Bronchial epithelial cell (primary cell): ENCODE measurements at regions not wholly inside any gene's neighbourhood (a gene's known extent, or its start where the extent isn't known, plus 50 kb on each side); places are given as distances from the start of the nearest gene placed in this dataset.
"Not testable (repeated sequence)": the region's sequence is repeated elsewhere in the genome, so short reads cannot be mapped to it uniquely, and the experiment has no call there.

ENCODE experiments used
- DNase-seq: peaks from one replicate; pipeline ENCODE4 v3.0.0-alpha.2; 2010; ENCODE audit warnings: low read depth
- FAIRE-seq: peaks from 2 replicates; lab custom pipeline; 2011; peaks lifted over from hg19 to GRCh38; lab: Jason Lieb, UNC
- H3K27me3 ChIP-seq: 2 replicates; pipeline ENCODE4 v1.5.1; 2011; ENCODE audit warnings: low read length; ENCODE audit not compliant: control insufficient read depth, insufficient read depth
- H3K36me3 ChIP-seq: 2 replicates; pipeline ENCODE4 v1.5.1; 2011; ENCODE audit warnings: low read length; ENCODE audit not compliant: control insufficient read depth, insufficient read depth
- H3K4me3 ChIP-seq: 2 replicates; pipeline ENCODE4 v1.5.1; 2011; ENCODE audit warnings: mild to moderate bottlenecking, low read depth, low read length, control low read depth
- CTCF ChIP-seq: IDR thresholded peaks from 2 replicates; pipeline ENCODE4 v1.5.1; 2011; ENCODE audit warnings: mild to moderate bottlenecking, moderate library complexity, low read length, control low read depth, inconsistent platforms; ENCODE audit not compliant: insufficient read depth, severe bottlenecking

GRCh38 chr15:85196697-85197096 is 183.7 kb upstream of the AKAP13 start:
- not testable (repeated sequence) for H3K36me3 ChIP-seq, FAIRE-seq, DNase-seq, H3K4me3 ChIP-seq, H3K27me3 ChIP-seq

GRCh38 chr15:85197582-85197981 is 182.8 kb upstream of the AKAP13 start:
- not testable (repeated sequence) for H3K27me3 ChIP-seq, DNase-seq, FAIRE-seq, H3K4me3 ChIP-seq, H3K36me3 ChIP-seq

- not testable (repeated sequence) for DNase-seq, FAIRE-seq, H3K4me3 ChIP-seq, H3K36me3 ChIP-seq, H3K27me3 ChIP-seq
Measured at GRCh38 chr15:85198432-85198831, 182.0 kb upstream of the AKAP13 start.

- DNase-seq, H3K4me3 ChIP-seq, H3K36me3 ChIP-seq, H3K27me3 ChIP-seq, FAIRE-seq: not testable (repeated sequence)
Measured at GRCh38 chr15:85200215-85200614, 180.2 kb upstream of the AKAP13 start.

- not testable (repeated sequence) for H3K27me3 ChIP-seq, FAIRE-seq, DNase-seq, H3K36me3 ChIP-seq, H3K4me3 ChIP-seq
Measured at GRCh38 chr15:85201118-85201793, 179.1 kb upstream of the AKAP13 start.

GRCh38 chr15:85204481-85204880 is 175.9 kb upstream of the AKAP13 start:
- not testable (repeated sequence) for FAIRE-seq, H3K27me3 ChIP-seq, H3K4me3 ChIP-seq, DNase-seq, H3K36me3 ChIP-seq

- not testable (repeated sequence) for FAIRE-seq, H3K36me3 ChIP-seq, H3K27me3 ChIP-seq, DNase-seq
- peak overlapping the region; percentile 40 for H3K4me3 ChIP-seq
Measured at GRCh38 chr15:85233791-85234325, 146.5 kb upstream of the AKAP13 start.

GRCh38 chr15:85234450-85235196 is 145.8 kb upstream of the AKAP13 start:
- not testable (repeated sequence) for FAIRE-seq, H3K4me3 ChIP-seq, DNase-seq, H3K36me3 ChIP-seq, H3K27me3 ChIP-seq

GRCh38 chr15:85244056-85244455 is 136.3 kb upstream of the AKAP13 start:
- DNase-seq = not testable (repeated sequence)

GRCh38 chr15:85250938-85251542 is 129.4 kb upstream of the AKAP13 start:
- not testable (repeated sequence) for FAIRE-seq, H3K36me3 ChIP-seq, H3K27me3 ChIP-seq, H3K4me3 ChIP-seq
- peak; percentile 26 for TF ChIP-seq CTCF
- DNase-seq = peak; percentile 33

More at GRCh38 chr15:85244056-85244455, 136.3 kb upstream of the AKAP13 start:
- H3K36me3 ChIP-seq, H3K4me3 ChIP-seq, H3K27me3 ChIP-seq, FAIRE-seq: not testable (repeated sequence)

GRCh38 chr15:85253196-85253915 is 127.0 kb upstream of the AKAP13 start:
- DNase-seq = peak; percentile 62
- FAIRE-seq, H3K4me3 ChIP-seq, H3K27me3 ChIP-seq, H3K36me3 ChIP-seq: not testable (repeated sequence)

- FAIRE-seq, H3K27me3 ChIP-seq, DNase-seq, H3K4me3 ChIP-seq, H3K36me3 ChIP-seq: not testable (repeated sequence)
Measured at GRCh38 chr15:85254961-85255360, 125.4 kb upstream of the AKAP13 start.
